Activated CD4-positive, alpha-beta memory T cell treated with anti-CD3 and anti-CD28 coated beads, Interleukin-2, amount 10 ng/mL, durations not matched to agents 7 days and 5 days (primary cell): ENCODE measurements at regions not wholly inside any gene's neighbourhood (a gene's known extent, or its start where the extent isn't known, plus 50 kb on each side); places are given as distances from the start of the nearest gene placed in this dataset.
A peak's percentile ranks its signal among the peaks of the same experiment; 100 is the strongest.

ENCODE experiments used
- CTCF ChIA-PET: fragments of 350-600 bp; sonication (Branson Sonifier 250); formaldehyde crosslinking; loops from one replicate; lab custom pipeline; 2021; ENCODE audit warnings: antibody characterized with exemption, inconsistent platforms; lab: Charles Lee
- POLR2A ChIA-PET: fragments of 350-600 bp; sonication (Branson Sonifier 250); formaldehyde crosslinking; loops from one replicate; lab custom pipeline; 2021; ENCODE audit warnings: antibody characterized with exemption; lab: Charles Lee
- DNase-seq: peaks from one replicate; pipeline ENCODE4 v3.0.0-alpha.2; 2020
- H3K27ac Mint-ChIP-seq: one replicate; pipeline ENCODE4 v1.8.0; 2021; ENCODE audit warnings: mild to moderate bottlenecking, mixed read lengths
- H3K27me3 Mint-ChIP-seq: one replicate; pipeline ENCODE4 v1.8.0; 2021; ENCODE audit warnings: mixed read lengths
- H3K36me3 Mint-ChIP-seq: one replicate; pipeline ENCODE4 v1.8.0; 2021; ENCODE audit warnings: low read depth, mixed read lengths
- H3K4me1 Mint-ChIP-seq: one replicate; pipeline ENCODE4 v1.8.0; 2021; ENCODE audit warnings: mixed read lengths
- H3K4me3 Mint-ChIP-seq: one replicate; pipeline ENCODE4 v1.8.0; 2021; ENCODE audit warnings: mild to moderate bottlenecking, mixed read lengths
- H3K9me3 Mint-ChIP-seq: one replicate; pipeline ENCODE4 v1.8.0; 2021; ENCODE audit warnings: mixed read lengths

DNA sequence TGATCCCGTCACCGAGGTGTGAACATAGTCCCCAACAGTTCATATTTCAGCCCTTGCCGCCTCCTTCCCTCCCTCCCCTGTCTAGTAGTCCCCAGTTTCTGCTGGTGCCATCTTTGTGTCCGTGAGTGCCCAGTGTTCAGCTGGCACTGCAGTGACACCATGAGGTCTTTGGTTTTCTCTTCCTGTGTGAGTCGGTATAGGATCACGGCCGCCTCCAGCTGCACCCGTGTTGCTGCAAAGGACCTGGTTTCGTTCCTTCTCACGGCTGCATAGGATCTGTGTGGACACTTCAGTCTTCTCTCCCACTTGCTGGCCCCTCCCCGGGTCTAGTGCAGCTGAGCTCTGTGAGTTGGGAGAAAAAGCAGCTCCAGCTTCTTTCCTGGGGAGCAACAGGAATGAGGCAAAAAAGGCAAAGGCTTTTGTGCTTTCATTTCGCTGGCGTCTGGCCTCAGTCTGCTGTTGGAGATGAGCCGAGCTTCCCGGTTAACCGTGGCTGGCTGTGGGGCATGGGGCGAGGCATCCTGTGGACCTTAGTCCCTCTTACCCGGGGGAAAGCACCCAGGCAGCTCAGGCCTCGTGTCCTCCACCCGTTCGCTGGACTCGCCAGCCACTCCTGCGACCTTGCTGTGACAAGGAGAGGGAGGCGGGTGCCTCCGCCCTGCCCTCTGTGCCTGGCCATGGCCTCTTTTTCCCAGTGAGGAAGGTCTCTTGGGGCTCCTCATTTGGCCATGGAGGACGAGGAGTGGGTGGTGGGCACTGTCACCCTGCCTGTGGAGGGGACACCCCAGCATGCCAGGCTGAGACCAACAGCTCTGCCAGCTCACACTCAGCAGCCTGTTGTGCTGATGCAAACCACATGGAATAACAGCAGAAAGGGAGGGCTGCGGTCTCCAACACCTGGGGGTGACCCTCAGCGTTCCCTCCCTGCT is 196.5 kb downstream of the TEX29 start:
- Mint-ChIP-seq H3K27ac (no peak overlapping the region), H3K36me3 (no peaks in the 10 kb centered on the region), H3K27me3 (peaks cover 5% of the 10 kb centered on the region), H3K4me3 (no peak overlapping the region), H3K9me3 (peaks cover 3% of the 10 kb centered on the region), H3K4me1 (no peaks in the 10 kb centered on the region)
- CTCF ChIA-PET = no interaction called here
- POLR2A ChIA-PET = no interaction called here
- no peak for DNase-seq

- no peak for DNase-seq
- H3K9me3 Mint-ChIP-seq = peaks cover 3% of the 10 kb centered on the region
- ChIA-PET POLR2A (no interaction called here), CTCF (no interaction called here)
- H3K27me3 Mint-ChIP-seq = peaks cover 5% of the 10 kb centered on the region
- H3K4me3 Mint-ChIP-seq = no peak overlapping the region
- H3K4me1 Mint-ChIP-seq = no peaks in the 10 kb centered on the region
- no peak overlapping the region for H3K27ac Mint-ChIP-seq
- H3K36me3 Mint-ChIP-seq = no peaks in the 10 kb centered on the region
These were observed 197.2 kb downstream of the TEX29 start for GRCh38 chr13:111517641-111518010.

DNA sequence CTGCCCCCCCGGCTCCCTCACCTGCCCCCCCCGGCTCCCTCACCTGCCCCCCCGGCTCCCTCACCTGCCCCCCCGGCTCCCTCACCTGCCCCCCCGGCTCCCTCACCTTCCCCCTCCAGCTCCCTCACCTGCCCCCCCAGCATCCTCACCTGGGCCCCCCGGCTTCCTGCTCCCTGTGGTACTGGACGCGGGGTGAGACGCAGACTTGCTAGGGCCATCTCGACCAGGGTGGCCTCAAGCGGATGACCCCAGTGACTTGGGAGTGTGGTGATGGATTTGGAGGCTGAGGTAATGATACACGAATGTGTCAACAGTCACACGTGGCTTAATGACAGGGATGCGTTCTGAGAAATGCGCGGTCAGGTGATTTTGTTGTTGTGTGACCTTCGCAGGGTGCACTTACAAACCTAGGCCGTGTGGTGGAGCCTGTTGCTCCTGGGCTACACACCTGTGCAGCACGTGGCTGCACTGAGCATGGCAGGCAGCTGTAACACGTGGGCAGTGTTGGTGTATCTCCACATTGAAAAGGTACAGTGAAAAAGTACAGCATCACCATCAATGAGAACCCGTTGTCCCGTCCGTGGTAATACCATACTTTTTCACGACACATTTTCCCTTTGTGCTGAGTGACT is 197.8 kb downstream of the TEX29 start:
- Mint-ChIP-seq H3K36me3 (no peaks in the 10 kb centered on the region), H3K9me3 (peaks cover 3% of the 10 kb centered on the region), H3K27ac (no peak overlapping the region), H3K27me3 (peaks cover 5% of the 10 kb centered on the region), H3K4me1 (no peaks in the 10 kb centered on the region), H3K4me3 (no peak overlapping the region)
- ChIA-PET CTCF (no interaction called here), POLR2A (no interaction called here)
- DNase-seq = peak; percentile 13

DNA sequence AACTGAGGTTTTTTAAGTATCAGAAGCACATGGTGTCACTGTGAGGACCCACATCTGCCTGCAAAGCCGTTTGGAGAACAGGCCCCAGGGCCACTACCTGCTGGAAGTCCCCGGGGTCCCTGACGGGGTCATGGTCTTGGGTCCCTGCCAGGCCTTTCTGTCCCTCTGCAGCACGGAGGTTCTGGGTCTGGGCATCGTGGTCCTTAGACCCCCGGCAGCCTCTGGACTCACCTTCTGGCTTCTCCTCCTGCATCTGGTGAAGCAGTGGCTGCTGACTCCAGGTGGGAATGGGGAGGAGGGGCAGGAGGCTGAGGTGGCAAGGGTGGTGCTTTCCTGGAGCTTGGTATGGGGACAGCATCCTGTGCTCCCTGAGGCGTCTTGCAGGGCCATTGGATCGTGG is 198.6 kb downstream of the TEX29 start:
- Mint-ChIP-seq H3K4me1 (no peaks in the 10 kb centered on the region), H3K36me3 (no peaks in the 10 kb centered on the region), H3K27ac (no peak overlapping the region), H3K4me3 (no peak overlapping the region), H3K27me3 (peaks cover 5% of the 10 kb centered on the region), H3K9me3 (peaks cover 3% of the 10 kb centered on the region)
- no peak for DNase-seq
- ChIA-PET POLR2A (no interaction called here), CTCF (no interaction called here)

DNA sequence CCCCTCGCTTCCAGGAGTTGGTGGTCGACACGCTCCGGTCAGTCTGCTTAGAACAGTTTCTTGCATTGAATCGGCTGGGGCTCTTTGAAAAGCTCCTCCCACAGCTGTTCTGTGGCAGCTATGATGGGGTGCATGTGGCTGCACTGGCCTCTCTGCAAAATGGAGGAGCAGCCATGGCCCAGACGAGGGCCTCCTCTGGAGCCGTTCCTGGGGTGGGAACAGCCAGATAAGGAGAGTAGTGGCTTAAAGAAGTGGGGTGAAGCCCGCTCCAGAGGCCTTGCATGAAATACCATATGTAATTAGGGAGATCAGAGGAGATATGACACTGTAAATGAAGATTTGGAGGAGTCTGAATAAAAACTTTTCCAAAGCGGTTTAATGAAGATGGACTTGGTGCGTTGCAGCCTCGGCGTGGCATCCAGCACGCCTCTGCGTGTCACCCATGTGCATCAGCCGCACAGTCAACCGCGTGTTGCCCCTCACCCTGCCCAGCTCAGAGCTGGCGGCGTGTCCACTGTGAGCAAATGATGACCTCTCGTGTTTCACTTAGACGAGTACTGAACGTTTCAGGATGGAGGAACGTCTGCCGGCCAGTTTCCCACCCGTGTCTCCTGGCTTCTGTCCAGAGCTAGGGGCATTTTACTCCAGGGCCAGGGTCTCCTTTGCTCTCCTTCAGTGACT is 199.2 kb downstream of the TEX29 start:
- no peak overlapping the region for H3K4me3 Mint-ChIP-seq
- no peak overlapping the region for H3K27ac Mint-ChIP-seq
- H3K27me3 Mint-ChIP-seq = peaks cover 5% of the 10 kb centered on the region
- H3K4me1 Mint-ChIP-seq = no peaks in the 10 kb centered on the region
- peaks cover 3% of the 10 kb centered on the region for H3K9me3 Mint-ChIP-seq
- peak; percentile 9 for DNase-seq
- ChIA-PET CTCF (no interaction called here), POLR2A (no interaction called here)
- H3K36me3 Mint-ChIP-seq = no peaks in the 10 kb centered on the region

DNA sequence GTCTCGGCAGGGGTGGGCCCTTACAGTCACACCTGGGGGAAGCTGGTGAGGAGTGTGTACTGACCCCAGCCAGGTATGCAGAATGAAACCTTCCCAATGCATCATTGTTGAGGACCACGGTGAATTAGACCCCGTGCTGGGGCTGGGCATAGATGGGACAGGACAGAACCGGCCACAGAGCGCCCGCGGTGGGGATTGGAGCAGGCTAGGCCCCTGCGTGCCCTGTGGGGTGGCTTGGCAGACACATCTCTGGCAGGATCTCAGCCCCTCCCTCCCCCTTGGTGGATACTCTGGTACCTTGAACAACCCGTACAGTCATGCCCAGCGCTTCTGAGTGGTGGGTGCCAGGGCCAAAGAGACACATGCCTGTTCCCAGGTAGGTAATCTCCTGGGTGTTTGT is 200.6 kb downstream of the TEX29 start:
- H3K9me3 Mint-ChIP-seq = peaks cover 3% of the 10 kb centered on the region
- H3K36me3 Mint-ChIP-seq = no peaks in the 10 kb centered on the region
- H3K4me1 Mint-ChIP-seq = no peaks in the 10 kb centered on the region
- POLR2A ChIA-PET = no interaction called here
- no peak for DNase-seq
- peaks cover 5% of the 10 kb centered on the region for H3K27me3 Mint-ChIP-seq
- CTCF ChIA-PET = no interaction called here
- H3K4me3 Mint-ChIP-seq = no peak overlapping the region
- H3K27ac Mint-ChIP-seq = no peak overlapping the region

DNA sequence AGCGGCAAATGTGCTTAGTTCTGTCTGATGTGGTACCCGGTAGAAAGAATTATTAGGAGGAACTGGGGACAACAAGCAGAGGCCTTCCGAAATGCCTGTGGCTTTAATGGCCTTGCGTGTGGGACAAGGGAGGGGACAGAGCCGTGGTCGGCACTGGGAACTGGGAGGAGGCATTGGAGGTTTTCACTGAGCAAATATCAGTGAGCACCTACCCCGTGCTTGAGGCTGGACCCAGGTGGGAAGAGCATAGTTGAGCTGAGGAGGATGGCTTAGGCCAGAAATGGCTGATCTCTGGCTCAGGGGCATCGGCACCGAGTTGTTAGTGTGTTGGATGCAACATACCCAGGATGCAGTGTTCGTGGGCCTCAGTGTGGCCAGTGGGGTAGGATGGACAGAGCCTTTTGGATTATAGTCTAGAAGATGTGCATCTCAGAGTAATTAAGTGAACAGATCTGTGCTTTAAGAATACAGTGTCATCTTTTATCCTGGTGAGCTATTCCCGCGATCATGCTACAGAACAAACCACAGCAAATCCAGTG is 201.3 kb downstream of the TEX29 start:
- CTCF ChIA-PET = no interaction called here
- Mint-ChIP-seq H3K27me3 (peaks cover 5% of the 10 kb centered on the region), H3K4me3 (no peak overlapping the region), H3K36me3 (no peaks in the 10 kb centered on the region), H3K9me3 (peaks cover 3% of the 10 kb centered on the region), H3K27ac (no peak overlapping the region), H3K4me1 (no peaks in the 10 kb centered on the region)
- DNase-seq = no peak
- POLR2A ChIA-PET = no interaction called here

GRCh38 chr13:111525320-111526118 is 205.1 kb downstream of the TEX29 start:
- no peaks in the 10 kb centered on the region for H3K4me1 Mint-ChIP-seq
- ChIA-PET POLR2A (no interaction called here), CTCF (no interaction called here)
- no peak overlapping the region for H3K27ac Mint-ChIP-seq
- H3K36me3 Mint-ChIP-seq = no peaks in the 10 kb centered on the region
- no peaks in the 10 kb centered on the region for H3K9me3 Mint-ChIP-seq
- no peak overlapping the region for H3K4me3 Mint-ChIP-seq
- H3K27me3 Mint-ChIP-seq = peaks cover 7% of the 10 kb centered on the region
- no peak for DNase-seq

- no peaks in the 10 kb centered on the region for H3K36me3 Mint-ChIP-seq
- peaks cover 13% of the 10 kb centered on the region for H3K27me3 Mint-ChIP-seq
- no peak overlapping the region for H3K27ac Mint-ChIP-seq
- H3K4me1 Mint-ChIP-seq = no peaks in the 10 kb centered on the region
- H3K9me3 Mint-ChIP-seq = no peaks in the 10 kb centered on the region
- no peak overlapping the region for H3K4me3 Mint-ChIP-seq
- CTCF ChIA-PET = no interaction called here
- no peak for DNase-seq
- POLR2A ChIA-PET = no interaction called here
These were observed 206.5 kb downstream of the TEX29 start for GRCh38 chr13:111526922-111527321.

- no peak overlapping the region for H3K27ac Mint-ChIP-seq
- no peaks in the 10 kb centered on the region for H3K9me3 Mint-ChIP-seq
- H3K27me3 Mint-ChIP-seq = peaks cover 19% of the 10 kb centered on the region
- H3K4me3 Mint-ChIP-seq = no peak overlapping the region
- H3K4me1 Mint-ChIP-seq = no peaks in the 10 kb centered on the region
- CTCF ChIA-PET = no interaction called here
- no peak for DNase-seq
- H3K36me3 Mint-ChIP-seq = no peaks in the 10 kb centered on the region
- POLR2A ChIA-PET = no interaction called here
These were observed 207.3 kb downstream of the TEX29 start for GRCh38 chr13:111527614-111528229.

DNA sequence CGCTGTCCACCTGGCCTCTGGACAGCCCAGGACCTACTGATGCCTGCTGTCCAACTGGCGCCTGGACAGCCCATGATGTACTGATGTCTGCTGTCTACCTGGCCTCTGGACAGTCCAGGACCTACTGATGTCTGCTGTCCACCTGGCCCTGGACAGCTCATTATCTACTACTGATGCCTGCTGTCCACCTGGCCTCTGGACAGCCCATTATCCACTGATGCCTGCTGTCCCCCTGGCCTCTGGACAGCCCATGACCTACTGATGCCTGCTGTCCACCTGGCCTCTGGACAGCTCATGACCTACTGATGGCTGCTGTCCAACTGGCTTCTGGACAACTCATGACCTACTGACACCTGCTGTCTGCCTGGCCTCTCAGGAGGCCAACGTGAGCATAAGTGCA is 208.1 kb downstream of the TEX29 start:
- H3K27ac Mint-ChIP-seq = no peak overlapping the region
- ChIA-PET CTCF (no interaction called here), POLR2A (no interaction called here)
- H3K4me1 Mint-ChIP-seq = no peaks in the 10 kb centered on the region
- peaks cover 27% of the 10 kb centered on the region for H3K27me3 Mint-ChIP-seq
- no peaks in the 10 kb centered on the region for H3K36me3 Mint-ChIP-seq
- H3K9me3 Mint-ChIP-seq = no peaks in the 10 kb centered on the region
- no peak for DNase-seq
- H3K4me3 Mint-ChIP-seq = no peak overlapping the region

DNA sequence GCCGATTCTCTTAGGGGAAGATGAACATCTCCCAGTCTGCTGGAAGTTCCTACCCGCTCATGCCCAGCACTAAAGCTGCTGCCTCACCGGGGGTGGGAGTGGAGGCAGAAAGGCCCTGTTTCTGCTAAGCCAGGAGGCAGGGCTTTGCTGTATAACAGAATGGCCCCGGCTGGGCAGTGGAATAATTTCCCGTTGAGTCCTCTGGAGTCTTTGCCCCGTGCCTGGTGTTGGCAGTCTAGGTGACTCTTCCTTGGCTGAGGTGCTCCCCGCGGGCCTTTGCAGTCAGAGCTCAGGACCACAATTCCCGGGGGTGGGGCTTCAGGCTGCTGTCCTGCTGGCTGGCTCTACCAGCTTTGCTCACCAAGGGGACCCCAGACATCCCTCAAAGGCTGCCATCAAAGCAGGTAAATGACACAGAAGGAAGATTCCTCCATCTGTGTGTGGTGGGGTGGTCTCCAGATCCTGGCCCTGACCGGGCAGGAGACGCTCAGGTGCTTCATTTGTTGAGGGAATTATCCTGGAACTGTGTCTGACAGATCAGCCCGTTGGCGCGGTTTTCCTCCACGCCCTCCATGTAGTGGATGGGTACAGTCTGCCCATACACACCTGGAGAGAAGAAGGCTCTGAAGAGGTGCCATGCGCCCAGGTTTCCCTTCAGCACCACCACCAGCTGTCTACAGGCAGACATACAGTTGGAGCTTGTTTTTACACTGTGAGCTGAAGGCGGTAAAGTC is 209.9 kb downstream of the TEX29 start:
- Mint-ChIP-seq H3K27me3 (peaks cover 41% of the 10 kb centered on the region), H3K27ac (no peak overlapping the region), H3K36me3 (no peaks in the 10 kb centered on the region), H3K9me3 (no peaks in the 10 kb centered on the region), H3K4me1 (no peaks in the 10 kb centered on the region), H3K4me3 (no peak overlapping the region)
- ChIA-PET CTCF (no interaction called here), POLR2A (no interaction called here)
- no peak for DNase-seq
